DND-41 (cell line): ENCODE measurements at regions not wholly inside any gene's neighbourhood (a gene's known extent, or its start where the extent isn't known, plus 50 kb on each side); places are given as distances from the start of the nearest gene placed in this dataset.

ENCODE experiments used
- EZH2 ChIP-seq: IDR thresholded peaks from 3 replicates; pipeline ENCODE4 v1.6.1; 2012; ENCODE audit warnings: borderline replicate concordance, low read depth, mild to moderate bottlenecking, moderate library complexity, low read length, inconsistent platforms; ENCODE audit not compliant: severe bottlenecking
- TF ChIP-seq, protein P1 (sequence below): IDR thresholded peaks from 2 replicates; pipeline ENCODE4 v1.5.1; 2012; ENCODE audit warnings: borderline replicate concordance, low read length, moderate library complexity, mild to moderate bottlenecking; ENCODE audit not compliant: poor library complexity, severe bottlenecking; ENCODE audit errors: extremely low read depth

DNA sequence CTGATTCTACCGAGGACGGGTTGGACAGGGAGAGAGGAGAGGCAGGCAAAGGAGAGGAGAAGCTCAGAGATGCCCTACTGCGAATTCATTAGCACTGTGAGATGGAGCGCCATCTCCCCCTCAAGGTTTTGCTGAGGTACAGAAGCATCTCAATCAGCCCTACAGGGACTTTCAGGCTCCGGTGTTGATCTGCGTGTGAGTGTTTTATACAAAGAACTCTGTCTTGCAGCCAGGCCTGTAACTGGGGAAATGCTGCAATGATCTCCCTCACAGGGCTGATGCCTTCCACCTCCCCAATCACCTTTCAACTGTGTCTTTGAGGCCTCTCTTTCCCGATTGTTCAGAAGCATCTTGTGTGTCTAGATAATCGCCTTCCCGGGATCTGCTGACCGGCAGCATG lies 74.8 kb downstream of the IRX6 start:
- no peak for TF ChIP-seq EZH2
- TF ChIP-seq, protein P1, sequence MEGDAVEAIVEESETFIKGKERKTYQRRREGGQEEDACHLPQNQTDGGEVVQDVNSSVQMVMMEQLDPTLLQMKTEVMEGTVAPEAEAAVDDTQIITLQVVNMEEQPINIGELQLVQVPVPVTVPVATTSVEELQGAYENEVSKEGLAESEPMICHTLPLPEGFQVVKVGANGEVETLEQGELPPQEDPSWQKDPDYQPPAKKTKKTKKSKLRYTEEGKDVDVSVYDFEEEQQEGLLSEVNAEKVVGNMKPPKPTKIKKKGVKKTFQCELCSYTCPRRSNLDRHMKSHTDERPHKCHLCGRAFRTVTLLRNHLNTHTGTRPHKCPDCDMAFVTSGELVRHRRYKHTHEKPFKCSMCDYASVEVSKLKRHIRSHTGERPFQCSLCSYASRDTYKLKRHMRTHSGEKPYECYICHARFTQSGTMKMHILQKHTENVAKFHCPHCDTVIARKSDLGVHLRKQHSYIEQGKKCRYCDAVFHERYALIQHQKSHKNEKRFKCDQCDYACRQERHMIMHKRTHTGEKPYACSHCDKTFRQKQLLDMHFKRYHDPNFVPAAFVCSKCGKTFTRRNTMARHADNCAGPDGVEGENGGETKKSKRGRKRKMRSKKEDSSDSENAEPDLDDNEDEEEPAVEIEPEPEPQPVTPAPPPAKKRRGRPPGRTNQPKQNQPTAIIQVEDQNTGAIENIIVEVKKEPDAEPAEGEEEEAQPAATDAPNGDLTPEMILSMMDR, result no peak
